Activated B cell treated with CpG ODN at 0.5 μM for 24 hours (primary cell): ENCODE measurements at regions not wholly inside any gene's neighbourhood (a gene's known extent, or its start where the extent isn't known, plus 50 kb on each side); places are given as distances from the start of the nearest gene placed in this dataset.
A peak's percentile ranks its signal among the peaks of the same experiment; 100 is the strongest.

Source experiments
- ATAC-seq: fragments of 200-7000 bp; cut with Tn5 transposase; one replicate; pipeline ENCODE4 v1.10.0; 2021; ENCODE audit warnings: low read depth, mild to moderate bottlenecking, moderate library complexity
- CTCF ChIA-PET: fragments of 350-600 bp; sonication (Branson Sonifier 250); formaldehyde crosslinking; loops from one replicate; lab custom pipeline; 2021; ENCODE audit warnings: antibody characterized with exemption; lab: Charles Lee
- POLR2A ChIA-PET: fragments of 350-600 bp; sonication (Branson Sonifier 250); formaldehyde crosslinking; loops from one replicate; lab custom pipeline; 2021; ENCODE audit warnings: antibody characterized with exemption; lab: Charles Lee
- DNase-seq: peaks from one replicate; pipeline ENCODE4 v3.0.0; 2022
- H3K27ac Mint-ChIP-seq: one replicate; pipeline ENCODE4 v1.8.0; 2020; ENCODE audit warnings: mixed read lengths
- H3K27me3 Mint-ChIP-seq: one replicate; pipeline ENCODE4 v1.8.0; 2021; ENCODE audit warnings: mixed read lengths
- H3K36me3 Mint-ChIP-seq: one replicate; pipeline ENCODE4 v1.8.0; 2021; ENCODE audit warnings: low read depth, mixed read lengths
- H3K4me1 Mint-ChIP-seq: one replicate; pipeline ENCODE4 v1.8.0; 2021; ENCODE audit warnings: mixed read lengths
- H3K4me3 Mint-ChIP-seq: one replicate; pipeline ENCODE4 v1.8.0; 2020; ENCODE audit warnings: mild to moderate bottlenecking, mixed read lengths
- H3K9me3 Mint-ChIP-seq: one replicate; pipeline ENCODE4 v1.8.0; 2020; ENCODE audit warnings: mixed read lengths
- CTCF ChIP-seq: fragments of 200-600 bp; IDR thresholded peaks from one replicate; pipeline ENCODE4 v1.8.0; 2022; ENCODE audit warnings: antibody characterized with exemption, mild to moderate bottlenecking
- intact Hi-C: fragments of 100-400 bp; cut with micrococcal nuclease; formaldehyde crosslinking; loops from one replicate; pipeline ENCODE4 v1.15.1; 2024

- Mint-ChIP-seq H3K4me1 (no peaks in the 10 kb centered on the region), H3K4me3 (no peak overlapping the region), H3K9me3 (no peaks in the 10 kb centered on the region), H3K27ac (no peak overlapping the region), H3K36me3 (no peaks in the 10 kb centered on the region), H3K27me3 (peaks cover 16% of the 10 kb centered on the region)
- TF ChIP-seq CTCF, result no peak
- DNase-seq, result no peak
- no peak for ATAC-seq
- intact Hi-C loops, result no loop called here
- POLR2A ChIA-PET, result no interaction called here
- CTCF ChIA-PET, result no interaction called here
Observed at GRCh38 chr2:236675526-236675925, 105.9 kb downstream of the ACKR3 start.

GRCh38 chr2:236676136-236676873, 106.7 kb downstream of the ACKR3 start:
- Mint-ChIP-seq H3K36me3 (no peaks in the 10 kb centered on the region), H3K27me3 (peaks cover 12% of the 10 kb centered on the region), H3K4me3 (no peak overlapping the region), H3K27ac (no peak overlapping the region), H3K9me3 (no peaks in the 10 kb centered on the region), H3K4me1 (no peaks in the 10 kb centered on the region)
- intact Hi-C loops, result no loop called here
- ATAC-seq (no peak), DNase-seq (no peak)
- no peak for TF ChIP-seq CTCF
- POLR2A ChIA-PET, result no interaction called here
- CTCF ChIA-PET, result no interaction called here

GRCh38 chr2:236677368-236677767, 107.7 kb downstream of the ACKR3 start:
- ChIA-PET CTCF (no interaction called here), POLR2A (no interaction called here)
- DNase-seq, result no peak
- intact Hi-C loops, result no loop called here
- no peaks in the 10 kb centered on the region for H3K4me1 Mint-ChIP-seq
- no peak overlapping the region for H3K27ac Mint-ChIP-seq
- H3K4me3 Mint-ChIP-seq, result no peak overlapping the region
- ATAC-seq, result no peak
- peaks cover 14% of the 10 kb centered on the region for H3K27me3 Mint-ChIP-seq
- no peak for TF ChIP-seq CTCF
- H3K36me3 Mint-ChIP-seq, result no peaks in the 10 kb centered on the region
- no peaks in the 10 kb centered on the region for H3K9me3 Mint-ChIP-seq

- TF ChIP-seq CTCF, result no peak
- Mint-ChIP-seq H3K27me3 (peaks cover 14% of the 10 kb centered on the region), H3K4me3 (no peak overlapping the region), H3K36me3 (no peaks in the 10 kb centered on the region), H3K27ac (no peak overlapping the region), H3K4me1 (no peaks in the 10 kb centered on the region), H3K9me3 (no peaks in the 10 kb centered on the region)
- POLR2A ChIA-PET, result no interaction called here
- CTCF ChIA-PET, result no interaction called here
- ATAC-seq (no peak), DNase-seq (peak; percentile 2)
- intact Hi-C loops, result no loop called here
Observed at GRCh38 chr2:236678307-236678975, 108.8 kb downstream of the ACKR3 start.
